Uterus (tissue), 2 donors: ENCODE measurements at regions not wholly inside any gene's neighbourhood (a gene's known extent, or its start where the extent isn't known, plus 50 kb on each side); places are given as distances from the start of the nearest gene placed in this dataset.

Source experiments
- POLR2A ChIP-seq, 2 donors: fragments of 450-650 bp; IDR thresholded peaks; one replicate each; pipeline ENCODE4 v1.6.1; 2016; ENCODE audit warnings: antibody characterized with exemption in 2 of 2, mild to moderate bottlenecking in 1 of 2, moderate library complexity in 1 of 2
- TF ChIP-seq, protein P1 (sequence below), 4 experiments: fragments of 200-600 bp in 2 of 4; fragments of 450-650 bp in 2 of 4; sonication (generic) in 2 of 4; IDR thresholded peaks; one replicate each; pipeline ENCODE4 v1.5.1; 2016 to 2019; ENCODE audit warnings: antibody characterized with exemption in 4 of 4, mild to moderate bottlenecking in 2 of 4, moderate library complexity in 1 of 4

DNA sequence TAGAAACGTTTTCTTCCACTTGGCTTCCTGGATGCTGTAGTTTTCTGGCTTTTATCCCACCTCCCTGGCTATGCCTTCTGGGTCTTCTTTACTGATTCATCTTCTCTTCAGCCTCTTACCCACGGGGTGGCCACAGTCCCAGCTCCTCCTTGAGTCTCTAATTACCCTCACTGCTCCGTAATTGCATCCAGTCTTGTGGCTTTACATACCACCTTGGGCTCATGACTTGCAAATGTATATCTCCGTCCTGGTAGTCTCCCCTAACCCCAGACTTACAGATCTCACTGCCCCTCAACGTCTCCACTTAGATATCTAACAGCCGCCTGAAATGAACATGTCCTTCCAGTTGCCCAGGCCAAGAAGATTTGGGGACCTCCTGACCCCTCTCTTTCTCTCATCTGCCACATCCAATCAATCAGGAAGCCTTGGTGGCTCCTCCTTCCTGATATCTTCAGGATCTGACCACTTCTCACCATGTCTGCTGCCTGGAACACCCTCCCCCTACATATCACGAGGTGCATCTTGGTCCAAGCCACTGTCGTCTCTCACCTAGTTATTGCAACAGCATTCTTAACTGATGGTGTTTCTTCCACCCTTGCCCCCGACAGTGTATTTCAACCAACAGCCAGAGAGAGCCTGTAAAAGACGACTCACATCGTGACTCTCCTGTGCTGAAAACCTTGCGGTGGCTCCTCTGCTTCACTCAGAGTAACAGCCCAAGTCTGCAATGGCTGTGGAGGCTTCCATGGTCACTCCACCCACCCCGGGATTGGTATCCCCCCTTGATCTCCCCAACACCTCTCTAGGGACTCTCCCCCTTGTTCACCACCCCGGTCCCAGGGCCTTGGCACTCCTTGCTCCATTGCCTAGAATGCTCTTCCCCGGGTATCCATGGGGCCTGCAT, 219.0 kb upstream of the POU3F1 start:
- TF ChIP-seq, protein P1, sequence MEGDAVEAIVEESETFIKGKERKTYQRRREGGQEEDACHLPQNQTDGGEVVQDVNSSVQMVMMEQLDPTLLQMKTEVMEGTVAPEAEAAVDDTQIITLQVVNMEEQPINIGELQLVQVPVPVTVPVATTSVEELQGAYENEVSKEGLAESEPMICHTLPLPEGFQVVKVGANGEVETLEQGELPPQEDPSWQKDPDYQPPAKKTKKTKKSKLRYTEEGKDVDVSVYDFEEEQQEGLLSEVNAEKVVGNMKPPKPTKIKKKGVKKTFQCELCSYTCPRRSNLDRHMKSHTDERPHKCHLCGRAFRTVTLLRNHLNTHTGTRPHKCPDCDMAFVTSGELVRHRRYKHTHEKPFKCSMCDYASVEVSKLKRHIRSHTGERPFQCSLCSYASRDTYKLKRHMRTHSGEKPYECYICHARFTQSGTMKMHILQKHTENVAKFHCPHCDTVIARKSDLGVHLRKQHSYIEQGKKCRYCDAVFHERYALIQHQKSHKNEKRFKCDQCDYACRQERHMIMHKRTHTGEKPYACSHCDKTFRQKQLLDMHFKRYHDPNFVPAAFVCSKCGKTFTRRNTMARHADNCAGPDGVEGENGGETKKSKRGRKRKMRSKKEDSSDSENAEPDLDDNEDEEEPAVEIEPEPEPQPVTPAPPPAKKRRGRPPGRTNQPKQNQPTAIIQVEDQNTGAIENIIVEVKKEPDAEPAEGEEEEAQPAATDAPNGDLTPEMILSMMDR (IDR thresholded peaks at IDR 0.05), result no peak
- no peak for TF ChIP-seq POLR2A (IDR thresholded peaks at IDR 0.05)
